ENCODE measurements at regions not wholly inside any gene's neighbourhood (a gene's known extent, or its start where the extent isn't known, plus 50 kb on each side); places are given as distances from the start of the nearest gene placed in this dataset.

- no peak for TF ChIP-seq CTCF (IDR thresholded peaks at IDR 0.05; ENCODE audit: unreplicated experiment)
- POLR2A ChIA-PET, result no interaction called here
- intact Hi-C loops (cut with micrococcal nuclease), result no loop called here
- CTCF ChIA-PET, result no interaction called here
- H3K9me3 Mint-ChIP-seq (ENCODE audit: unreplicated experiment), result peaks cover 6% of the 10 kb centered on the region
- DNase-seq (ENCODE audit: unreplicated experiment), result no peak
- H3K27me3 Mint-ChIP-seq (ENCODE audit: insufficient read depth, unreplicated experiment), result no peaks in the 10 kb centered on the region
- H3K36me3 Mint-ChIP-seq (ENCODE audit: insufficient read depth, unreplicated experiment), result no peaks in the 10 kb centered on the region
- no peaks in the 10 kb centered on the region for H3K4me1 Mint-ChIP-seq (ENCODE audit: insufficient read depth, unreplicated experiment)
- BruUV-seq (replicated peaks), result no TSS peak
- no peak overlapping the region for H3K27ac Mint-ChIP-seq (ENCODE audit: low read depth, unreplicated experiment)
- H3K4me3 Mint-ChIP-seq (ENCODE audit: unreplicated experiment), result no peak overlapping the region
Observed at GRCh38 chr6:25060522-25060921, 124.8 kb upstream of the RIPOR2 start.

DNA sequence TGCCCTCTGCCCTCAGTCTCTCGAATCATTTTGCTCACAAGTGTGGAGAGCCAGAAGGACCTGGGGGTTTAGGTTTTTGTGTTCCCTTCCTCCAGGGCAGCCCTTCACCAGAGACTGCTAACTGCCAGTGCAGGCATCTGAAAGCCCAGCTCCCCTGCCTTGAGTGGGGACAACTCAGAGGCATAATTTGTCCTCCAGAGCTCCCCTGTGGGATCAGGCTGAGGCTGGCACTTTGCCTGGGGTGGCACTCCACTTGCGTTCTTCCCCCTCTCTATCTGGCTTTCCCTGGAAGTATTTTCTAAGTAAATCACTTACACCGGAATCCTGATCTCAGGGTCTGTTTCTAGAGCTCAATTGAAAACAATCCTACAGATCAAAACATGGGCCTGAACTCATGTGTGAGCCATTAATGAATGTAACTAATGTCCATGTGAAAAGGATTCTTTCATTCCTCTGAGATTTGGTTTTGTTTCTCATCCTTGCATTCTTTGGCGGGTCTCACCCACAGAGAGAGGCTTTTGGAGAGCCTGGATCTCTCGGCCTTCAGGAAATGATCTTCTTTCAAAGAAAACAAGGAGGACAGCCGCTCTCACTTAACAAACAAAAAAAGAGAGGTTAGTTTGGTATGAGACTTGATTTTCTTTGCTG is 125.7 kb upstream of the RIPOR2 start:
- H3K9me3 Mint-ChIP-seq (ENCODE audit: unreplicated experiment), result peaks cover 6% of the 10 kb centered on the region
- H3K4me3 Mint-ChIP-seq (ENCODE audit: unreplicated experiment), result no peak overlapping the region
- H3K27me3 Mint-ChIP-seq (ENCODE audit: insufficient read depth, unreplicated experiment), result no peaks in the 10 kb centered on the region
- BruUV-seq (replicated peaks), result no TSS peak
- POLR2A ChIA-PET, result no interaction called here
- no peak for TF ChIP-seq CTCF (IDR thresholded peaks at IDR 0.05; ENCODE audit: unreplicated experiment)
- no peak for DNase-seq (ENCODE audit: unreplicated experiment)
- no peaks in the 10 kb centered on the region for H3K36me3 Mint-ChIP-seq (ENCODE audit: insufficient read depth, unreplicated experiment)
- CTCF ChIA-PET, result interaction anchor here (2.5 kb wide), 1 partner anchor 10 kb away, joined by 13 read pairs; no protein-coding TSS in a partner anchor
- intact Hi-C loops (cut with micrococcal nuclease), result no loop called here
- H3K27ac Mint-ChIP-seq (ENCODE audit: low read depth, unreplicated experiment), result no peak overlapping the region
- no peaks in the 10 kb centered on the region for H3K4me1 Mint-ChIP-seq (ENCODE audit: insufficient read depth, unreplicated experiment)

DNA sequence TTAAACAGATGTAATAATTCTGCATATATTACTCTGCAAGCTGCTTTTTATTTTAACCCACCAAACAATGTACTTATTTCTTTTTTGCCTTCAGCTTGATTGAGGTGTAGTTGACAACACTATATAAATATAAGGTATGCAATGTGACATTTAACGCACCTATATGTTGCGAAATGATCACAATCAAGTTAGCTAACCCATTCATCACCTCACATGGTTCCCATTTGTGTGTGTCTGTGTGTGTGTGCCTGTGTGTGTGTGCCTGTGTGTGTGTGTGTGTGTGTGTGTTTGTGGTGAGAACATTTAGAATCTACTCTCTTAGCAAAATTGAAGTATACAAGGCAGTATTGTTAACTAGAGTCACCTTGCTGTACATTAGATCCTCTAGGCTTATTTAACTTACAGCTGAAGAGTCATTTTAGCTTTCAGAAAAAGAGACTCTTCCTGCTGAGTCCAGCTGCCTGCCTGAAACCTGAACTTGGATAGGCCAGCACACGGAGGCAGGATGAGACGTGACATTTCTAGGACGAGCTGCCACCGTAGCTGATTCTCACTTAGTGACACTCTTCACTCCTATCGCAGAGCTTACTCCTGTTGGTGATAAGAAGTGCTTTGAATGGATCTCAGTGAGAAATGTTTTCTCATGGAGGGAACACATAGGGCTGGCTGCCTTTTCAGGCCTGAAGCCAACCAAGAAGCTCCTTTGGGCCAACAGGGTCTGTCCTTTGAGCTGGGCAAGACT is 126.5 kb upstream of the RIPOR2 start:
- Mint-ChIP-seq H3K27me3 (ENCODE audit: insufficient read depth, unreplicated experiment) (no peaks in the 10 kb centered on the region), H3K36me3 (ENCODE audit: insufficient read depth, unreplicated experiment) (no peaks in the 10 kb centered on the region), H3K4me1 (ENCODE audit: insufficient read depth, unreplicated experiment) (no peaks in the 10 kb centered on the region), H3K9me3 (ENCODE audit: unreplicated experiment) (peaks cover 6% of the 10 kb centered on the region), H3K27ac (ENCODE audit: low read depth, unreplicated experiment) (no peak overlapping the region), H3K4me3 (ENCODE audit: unreplicated experiment) (no peak overlapping the region)
- TF ChIP-seq CTCF (IDR thresholded peaks at IDR 0.05; ENCODE audit: unreplicated experiment), result no peak
- ChIA-PET POLR2A (no interaction called here), CTCF (interaction anchor here (0.5 to 2.5 kb wide), 6 partner anchors 9 to 536 kb away, joined by 3 to 13 read pairs (median 4); no protein-coding TSS in a partner anchor)
- intact Hi-C loops (cut with micrococcal nuclease), result no loop called here
- no TSS peak for BruUV-seq (replicated peaks)
- no peak for DNase-seq (ENCODE audit: unreplicated experiment)

DNA sequence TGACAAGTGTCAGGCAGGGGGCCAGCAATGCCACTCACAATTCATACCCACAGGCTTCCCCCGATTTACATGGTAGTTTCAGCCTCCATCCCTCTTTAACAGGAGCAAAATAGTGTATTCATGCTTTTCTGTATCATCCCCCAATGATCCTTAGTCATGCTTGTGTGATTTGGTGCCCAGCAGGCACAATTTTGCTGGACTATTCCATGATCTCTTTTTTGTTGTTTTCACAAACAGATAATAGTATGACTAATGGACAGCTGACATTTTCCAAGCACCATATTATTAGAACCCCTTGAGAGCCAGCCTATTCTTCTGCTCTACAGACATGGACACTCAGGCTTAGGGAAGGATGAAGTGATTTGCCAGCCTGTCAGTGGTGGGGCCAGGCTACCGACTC is 128.2 kb upstream of the RIPOR2 start:
- no peak overlapping the region for H3K27ac Mint-ChIP-seq (ENCODE audit: low read depth, unreplicated experiment)
- ChIA-PET POLR2A (interaction anchor here (1.3 kb wide), 1 partner anchor 9 kb away, joined by 4 read pairs; no protein-coding TSS in a partner anchor), CTCF (no interaction called here)
- H3K4me3 Mint-ChIP-seq (ENCODE audit: unreplicated experiment), result no peak overlapping the region
- no peaks in the 10 kb centered on the region for H3K36me3 Mint-ChIP-seq (ENCODE audit: insufficient read depth, unreplicated experiment)
- H3K4me1 Mint-ChIP-seq (ENCODE audit: insufficient read depth, unreplicated experiment), result no peaks in the 10 kb centered on the region
- no TSS peak for BruUV-seq (replicated peaks)
- intact Hi-C loops (cut with micrococcal nuclease), result no loop called here
- no peak for DNase-seq (ENCODE audit: unreplicated experiment)
- no peaks in the 10 kb centered on the region for H3K27me3 Mint-ChIP-seq (ENCODE audit: insufficient read depth, unreplicated experiment)
- peaks cover 6% of the 10 kb centered on the region for H3K9me3 Mint-ChIP-seq (ENCODE audit: unreplicated experiment)
- no peak for TF ChIP-seq CTCF (IDR thresholded peaks at IDR 0.05; ENCODE audit: unreplicated experiment)
